ENCODE measurements at regions not wholly inside any gene's neighbourhood (a gene's known extent, or its start where the extent isn't known, plus 50 kb on each side); places are given as distances from the start of the nearest gene placed in this dataset.
"Not testable (repeated sequence)": the region's sequence is repeated elsewhere in the genome, so short reads cannot be mapped to it uniquely, and the experiment has no call there.

- no peak for DNase-seq (ENCODE audit: low spot score)
- no peak for TF ChIP-seq CTCF (IDR thresholded peaks at IDR 0.05; ENCODE audit: borderline replicate concordance, control extremely low read depth, extremely low read depth, insufficient read depth, missing control alignments)
- in situ Hi-C loops (cut with MboI; ENCODE audit: low sequenced_read_pairs, unreplicated experiment): no loop called here
These were observed 318.4 kb upstream of the NMUR2 start for GRCh38 chr5:152723482-152723881.

- in situ Hi-C loops (cut with MboI; ENCODE audit: low sequenced_read_pairs, unreplicated experiment): no loop called here
- no peak for TF ChIP-seq CTCF (IDR thresholded peaks at IDR 0.05; ENCODE audit: borderline replicate concordance, control extremely low read depth, extremely low read depth, insufficient read depth, missing control alignments)
- DNase-seq (ENCODE audit: low spot score): no peak
These were observed 325.1 kb upstream of the NMUR2 start for GRCh38 chr5:152730176-152730575.

GRCh38 chr5:152736906-152737305, 331.8 kb upstream of the NMUR2 start:
- no peak for DNase-seq (ENCODE audit: low spot score)
- no peak for TF ChIP-seq CTCF (IDR thresholded peaks at IDR 0.05; ENCODE audit: borderline replicate concordance, control extremely low read depth, extremely low read depth, insufficient read depth, missing control alignments)
- in situ Hi-C loops (cut with MboI; ENCODE audit: low sequenced_read_pairs, unreplicated experiment): no loop called here

GRCh38 chr5:152739916-152740315, 334.8 kb upstream of the NMUR2 start:
- no peak for DNase-seq (ENCODE audit: low spot score)
- TF ChIP-seq CTCF (IDR thresholded peaks at IDR 0.05; ENCODE audit: borderline replicate concordance, control extremely low read depth, extremely low read depth, insufficient read depth, missing control alignments): no peak
- in situ Hi-C loops (cut with MboI; ENCODE audit: low sequenced_read_pairs, unreplicated experiment): no loop called here

- in situ Hi-C loops (cut with MboI; ENCODE audit: low sequenced_read_pairs, unreplicated experiment); DNase-seq (ENCODE audit: low spot score): not testable (repeated sequence)
These were observed 336.0 kb upstream of the NMUR2 start for GRCh38 chr5:152741126-152741525.

GRCh38 chr5:152787709-152788217, 382.7 kb upstream of the NMUR2 start:
- in situ Hi-C loops (cut with MboI; ENCODE audit: low sequenced_read_pairs, unreplicated experiment); DNase-seq (ENCODE audit: low spot score): not testable (repeated sequence)

GRCh38 chr5:152801886-152802285, 396.8 kb upstream of the NMUR2 start:
- in situ Hi-C loops (cut with MboI; ENCODE audit: low sequenced_read_pairs, unreplicated experiment): no loop called here
- no peak for DNase-seq (ENCODE audit: low spot score)
- no peak for TF ChIP-seq CTCF (IDR thresholded peaks at IDR 0.05; ENCODE audit: borderline replicate concordance, control extremely low read depth, extremely low read depth, insufficient read depth, missing control alignments)

GRCh38 chr5:152804179-152804578, 399.1 kb upstream of the NMUR2 start:
- no peak for DNase-seq (ENCODE audit: low spot score)
- no peak for TF ChIP-seq CTCF (IDR thresholded peaks at IDR 0.05; ENCODE audit: borderline replicate concordance, control extremely low read depth, extremely low read depth, insufficient read depth, missing control alignments)
- in situ Hi-C loops (cut with MboI; ENCODE audit: low sequenced_read_pairs, unreplicated experiment): no loop called here
